Effector memory CD8-positive, alpha-beta T cell (primary cell): ENCODE measurements at regions not wholly inside any gene's neighbourhood (a gene's known extent, or its start where the extent isn't known, plus 50 kb on each side); places are given as distances from the start of the nearest gene placed in this dataset.

ENCODE experiments used
- ATAC-seq: fragments of 150-1000 bp; cut with Tn5 transposase; replicated peaks from 2 replicates; pipeline ENCODE4 v1.10.0; 2021; ENCODE audit warnings: mild to moderate bottlenecking, moderate library complexity
- DNase-seq, 3 experiments: peaks; one replicate each; pipeline ENCODE4 v3.0.0; 2021
- H3K27ac Mint-ChIP-seq, 2 donors: one replicate each; pipeline ENCODE4 v1.8.0; 2022; ENCODE audit warnings: mild to moderate bottlenecking in 2 of 2, mixed read lengths in 2 of 2, moderate library complexity in 2 of 2
- H3K27me3 Mint-ChIP-seq, 2 donors: one replicate each; pipeline ENCODE4 v1.8.0; 2022; ENCODE audit warnings: mixed read lengths in 2 of 2
- H3K36me3 Mint-ChIP-seq: one replicate; pipeline ENCODE4 v1.8.0; 2022; ENCODE audit warnings: mild to moderate bottlenecking, moderate library complexity, mixed read lengths; ENCODE audit not compliant: insufficient read depth
- H3K4me1 Mint-ChIP-seq, 2 donors: one replicate each; pipeline ENCODE4 v1.8.0; 2022; ENCODE audit warnings: low read depth in 2 of 2, mixed read lengths in 2 of 2
- H3K4me3 Mint-ChIP-seq, 2 donors: one replicate each; pipeline ENCODE4 v1.8.0; 2022; ENCODE audit warnings: mild to moderate bottlenecking in 2 of 2, mixed read lengths in 2 of 2, moderate library complexity in 2 of 2
- H3K9me3 Mint-ChIP-seq, 2 donors: one replicate each; pipeline ENCODE4 v1.8.0; 2022; ENCODE audit warnings: mixed read lengths in 2 of 2

DNA sequence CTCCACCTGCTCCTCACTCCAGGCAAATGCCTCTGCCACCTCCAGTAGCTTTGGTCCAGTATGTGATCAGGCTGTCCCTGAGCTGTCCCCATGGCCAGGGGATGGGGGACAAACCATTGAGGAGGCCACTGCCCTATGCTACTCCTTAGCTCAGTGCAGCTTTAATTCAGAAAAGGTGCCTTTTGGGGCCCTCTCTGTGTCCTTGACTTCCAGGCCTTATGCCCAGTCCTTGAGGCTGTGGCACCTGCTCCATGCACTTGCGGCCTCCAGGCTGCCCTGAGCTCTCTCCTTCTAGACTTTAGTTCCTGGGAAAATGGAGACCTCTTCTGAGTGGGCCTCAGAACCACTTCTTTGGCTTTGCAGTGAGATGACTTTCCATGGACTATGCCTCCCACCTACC is 650.8 kb upstream of the CELF2 start:
- Mint-ChIP-seq H3K4me3 (no peak overlapping the region), H3K9me3 (no peaks in the 10 kb centered on the region)
- no peak for ATAC-seq

DNA sequence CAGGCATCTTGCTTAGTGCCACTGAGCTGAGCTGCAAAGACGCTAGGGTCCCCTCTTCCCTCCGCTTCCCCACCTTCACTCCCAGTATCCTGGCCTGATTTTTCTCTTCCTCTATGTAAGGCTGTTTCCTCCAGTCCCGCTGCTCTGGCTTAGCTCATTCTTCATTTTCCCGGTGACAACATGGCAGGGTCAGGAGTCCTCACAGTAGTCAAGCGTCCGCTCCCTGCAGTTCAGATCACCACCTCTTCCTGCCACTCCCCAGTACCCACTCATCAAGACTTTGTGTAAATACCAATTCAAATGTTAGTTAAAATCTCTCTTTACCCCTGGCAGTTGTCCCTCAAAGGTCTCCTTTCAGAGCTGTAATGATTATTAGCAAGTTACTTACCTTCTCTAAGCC is 650.4 kb upstream of the CELF2 start:
- H3K27me3 Mint-ChIP-seq: peaks cover 5 to 9% of the 10 kb centered on the region in 2 donors
- H3K4me3 Mint-ChIP-seq: no peak overlapping the region
- no peak overlapping the region for H3K27ac Mint-ChIP-seq
- ATAC-seq: no peak
- H3K9me3 Mint-ChIP-seq: no peaks in the 10 kb centered on the region
- H3K36me3 Mint-ChIP-seq: no peaks in the 10 kb centered on the region
- no peak for DNase-seq
- no peaks in the 10 kb centered on the region for H3K4me1 Mint-ChIP-seq

More for the DNA sequence above, 650.8 kb upstream of the CELF2 start:
- H3K36me3 Mint-ChIP-seq: no peaks in the 10 kb centered on the region
- H3K27me3 Mint-ChIP-seq: peaks cover 5 to 9% of the 10 kb centered on the region in 2 donors
- DNase-seq: no peak
- no peaks in the 10 kb centered on the region for H3K4me1 Mint-ChIP-seq
- no peak overlapping the region for H3K27ac Mint-ChIP-seq

DNA sequence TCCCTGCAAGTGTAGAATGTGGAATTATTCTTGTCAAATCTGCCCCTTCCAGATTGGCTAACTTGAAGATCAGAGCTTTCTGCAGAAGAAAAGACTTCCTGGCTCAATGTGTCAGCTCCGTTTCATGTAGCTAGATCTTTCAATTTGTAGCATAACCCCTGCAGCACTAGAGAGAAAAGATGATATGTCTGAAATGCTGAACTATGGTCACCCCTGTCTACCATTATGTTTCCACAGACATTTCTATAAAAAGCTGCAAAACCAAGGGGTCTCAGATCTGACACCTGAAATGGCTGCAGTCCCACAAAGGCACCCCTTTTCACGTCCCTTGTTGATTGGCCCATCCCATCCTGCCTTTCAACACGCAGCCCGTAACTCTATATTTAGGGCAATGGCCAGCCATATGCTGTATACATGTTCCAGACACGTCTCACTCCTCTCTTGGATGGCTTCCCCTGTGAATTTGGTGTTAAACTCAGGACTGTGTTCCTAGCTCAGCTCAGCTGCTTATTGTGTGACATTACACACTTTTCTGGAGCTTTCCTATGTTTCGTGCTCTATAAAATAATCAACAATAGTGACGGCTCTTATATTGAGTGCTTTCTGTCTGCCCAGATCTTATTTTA is 648.6 kb upstream of the CELF2 start:
- peaks cover 0 to 5% of the 10 kb centered on the region in 2 donors for H3K9me3 Mint-ChIP-seq
- ATAC-seq (no peak), DNase-seq (no peak)
- H3K4me1 Mint-ChIP-seq: no peaks in the 10 kb centered on the region
- no peak overlapping the region for H3K4me3 Mint-ChIP-seq
- H3K36me3 Mint-ChIP-seq: no peaks in the 10 kb centered on the region
- peaks cover 9 to 10% of the 10 kb centered on the region in 2 donors for H3K27me3 Mint-ChIP-seq
- H3K27ac Mint-ChIP-seq: no peak overlapping the region

DNA sequence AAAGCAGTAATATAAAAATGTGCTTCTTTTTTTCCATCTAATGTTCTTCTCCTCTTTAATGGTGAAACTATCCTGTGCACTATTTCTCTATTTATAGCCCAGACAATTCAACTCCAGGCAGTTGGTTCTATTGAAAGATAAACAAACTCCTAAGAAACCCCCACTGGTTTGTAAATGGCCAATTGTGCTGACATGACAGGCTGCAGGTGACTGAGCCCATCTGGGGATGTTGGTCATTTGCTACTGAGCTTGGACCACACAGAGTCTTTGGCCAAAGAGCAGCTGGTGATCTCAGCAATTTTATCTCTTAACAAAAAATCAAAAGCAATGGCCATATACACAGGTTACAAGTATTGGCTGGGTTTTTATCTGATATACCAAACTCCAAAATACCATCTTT is 631.8 kb upstream of the CELF2 start:
- Mint-ChIP-seq H3K4me1 (no peaks in the 10 kb centered on the region), H3K27ac (no peak overlapping the region), H3K9me3 (no peaks in the 10 kb centered on the region), H3K27me3 (no peaks in the 10 kb centered on the region), H3K36me3 (no peaks in the 10 kb centered on the region), H3K4me3 (no peak overlapping the region)
- no peak for ATAC-seq
- DNase-seq: no peak

DNA sequence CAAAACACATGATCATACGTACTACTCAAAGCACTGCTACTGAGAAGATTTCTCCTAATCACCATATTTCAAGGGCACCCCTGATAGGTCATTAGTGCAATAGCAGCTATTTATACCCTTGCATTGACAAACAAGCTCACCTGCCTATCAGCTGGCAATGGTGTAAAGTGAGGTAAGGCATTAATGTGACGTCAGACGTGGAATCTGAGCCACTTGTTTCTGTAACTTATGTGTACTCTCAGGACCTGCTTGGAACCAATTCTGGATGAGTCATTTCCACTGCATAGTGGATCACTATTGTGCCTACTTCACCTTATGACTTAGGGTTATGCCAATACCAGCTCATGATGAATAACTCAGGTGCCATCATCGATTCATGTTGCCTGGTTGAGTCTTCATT is 628.5 kb upstream of the CELF2 start:
- peaks cover 0 to 12% of the 10 kb centered on the region in 2 donors for H3K27me3 Mint-ChIP-seq
- H3K9me3 Mint-ChIP-seq: peaks cover 0 to 9% of the 10 kb centered on the region in 2 donors
- no peaks in the 10 kb centered on the region for H3K4me1 Mint-ChIP-seq
- no peaks in the 10 kb centered on the region for H3K36me3 Mint-ChIP-seq
- ATAC-seq (no peak), DNase-seq (no peak)
- H3K4me3 Mint-ChIP-seq: no peak overlapping the region
- H3K27ac Mint-ChIP-seq: no peak overlapping the region

DNA sequence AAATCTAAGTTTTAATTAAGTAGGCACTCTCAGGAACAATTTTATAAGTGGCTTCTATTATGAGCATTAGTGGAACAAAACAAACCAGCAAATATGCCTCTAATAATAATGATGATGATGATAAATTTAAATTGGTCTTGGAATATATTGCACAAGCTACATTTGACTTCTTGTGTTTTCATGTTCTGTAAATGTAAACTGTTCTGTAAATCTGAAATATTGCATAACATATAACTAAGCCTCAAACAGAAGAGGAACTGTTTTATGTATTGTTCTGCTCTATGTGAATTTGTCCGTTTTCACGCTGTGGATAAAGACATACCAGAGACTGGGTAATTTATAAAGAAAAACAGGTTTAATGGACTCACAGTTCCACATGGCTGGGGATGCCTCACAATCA is 625.2 kb upstream of the CELF2 start:
- H3K4me3 Mint-ChIP-seq: no peak overlapping the region
- no peak for DNase-seq
- H3K4me1 Mint-ChIP-seq: no peaks in the 10 kb centered on the region
- H3K27ac Mint-ChIP-seq: no peak overlapping the region
- H3K27me3 Mint-ChIP-seq: peaks cover 0 to 12% of the 10 kb centered on the region in 2 donors
- ATAC-seq: no peak
- H3K9me3 Mint-ChIP-seq: peaks cover 2 to 9% of the 10 kb centered on the region in 2 donors
- no peaks in the 10 kb centered on the region for H3K36me3 Mint-ChIP-seq

DNA sequence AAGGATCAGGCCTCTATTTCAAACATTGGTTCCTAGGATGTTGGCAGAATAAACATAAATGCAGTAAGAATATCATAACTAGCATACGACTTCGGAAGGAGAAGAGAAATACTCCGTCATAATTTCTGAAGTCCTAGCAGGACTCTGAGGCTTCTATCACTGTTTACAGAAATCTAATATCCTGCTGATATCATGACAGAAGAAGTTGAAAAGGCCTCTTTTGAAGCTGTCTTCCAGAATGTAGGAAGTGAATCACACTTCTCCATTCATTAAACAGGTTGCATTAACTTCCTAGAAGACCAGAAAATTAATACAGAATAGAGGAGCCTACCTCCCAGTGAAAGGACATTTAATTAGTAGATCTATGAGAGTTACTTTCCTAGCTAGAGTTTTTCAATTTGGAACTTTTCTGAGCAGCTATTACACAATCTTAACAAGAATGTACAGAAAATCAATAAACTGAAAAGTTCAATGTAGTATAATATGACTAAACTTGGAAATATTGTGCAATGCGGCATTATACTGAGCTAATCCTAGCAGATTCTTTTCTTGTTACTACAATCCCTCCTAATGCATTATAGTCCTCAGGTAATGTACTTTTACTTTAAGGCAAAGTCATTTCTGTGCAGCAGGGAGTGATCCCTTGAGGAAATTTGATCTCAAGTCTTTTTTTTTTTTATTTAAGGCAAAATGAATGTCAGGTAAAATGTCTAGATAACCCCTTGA is 622.6 kb upstream of the CELF2 start:
- peaks cover 0 to 12% of the 10 kb centered on the region in 2 donors for H3K27me3 Mint-ChIP-seq
- no peak overlapping the region for H3K4me3 Mint-ChIP-seq
- no peaks in the 10 kb centered on the region for H3K36me3 Mint-ChIP-seq
- H3K9me3 Mint-ChIP-seq: peaks cover 2 to 9% of the 10 kb centered on the region in 2 donors
- DNase-seq (no peak), ATAC-seq (no peak)
- no peaks in the 10 kb centered on the region for H3K4me1 Mint-ChIP-seq
- no peak overlapping the region for H3K27ac Mint-ChIP-seq

DNA sequence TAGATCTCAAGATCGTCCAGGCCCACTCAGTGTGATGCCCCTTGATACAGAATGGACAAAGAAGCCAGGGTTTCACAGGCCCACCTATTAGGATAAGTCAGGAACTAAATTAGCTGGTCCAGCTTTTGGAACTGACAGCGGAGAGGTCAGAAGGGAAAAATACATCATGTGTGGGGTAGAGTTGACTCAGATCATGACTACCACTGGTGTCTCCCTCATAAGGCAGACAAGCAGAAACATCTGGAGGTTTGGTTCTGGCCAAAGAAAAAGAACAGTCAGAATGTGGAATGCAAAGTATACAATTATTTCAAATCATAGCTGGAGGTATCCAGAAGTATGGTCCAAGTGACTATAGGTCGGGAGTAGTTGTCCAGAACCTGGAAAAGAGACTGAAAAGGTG is 621.1 kb upstream of the CELF2 start:
- H3K27me3 Mint-ChIP-seq: peaks cover 0 to 12% of the 10 kb centered on the region in 2 donors
- H3K9me3 Mint-ChIP-seq: peaks cover 2 to 9% of the 10 kb centered on the region in 2 donors
- no peak overlapping the region for H3K4me3 Mint-ChIP-seq
- ATAC-seq: no peak
- H3K27ac Mint-ChIP-seq: no peak overlapping the region
- no peak for DNase-seq
- H3K36me3 Mint-ChIP-seq: no peaks in the 10 kb centered on the region
- H3K4me1 Mint-ChIP-seq: no peaks in the 10 kb centered on the region

DNA sequence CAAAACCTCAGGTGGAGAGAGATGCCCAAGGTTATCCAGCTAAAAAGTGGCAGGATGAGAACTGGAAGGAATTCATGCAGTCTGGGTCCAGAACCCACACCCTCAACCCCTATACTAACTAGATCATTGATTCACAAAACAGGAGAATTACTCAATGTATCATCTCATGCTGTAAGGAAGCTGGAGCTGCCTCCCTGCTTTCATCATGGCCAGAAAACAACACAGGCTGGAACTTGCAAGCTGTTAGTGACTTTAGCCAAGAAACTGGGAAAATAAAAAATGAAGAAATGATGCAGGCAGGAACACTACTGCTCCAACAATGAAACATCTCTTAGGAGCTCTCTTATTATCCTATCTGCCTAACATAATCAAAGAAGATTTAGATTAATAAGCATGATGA is 619.8 kb upstream of the CELF2 start:
- Mint-ChIP-seq H3K4me3 (no peak overlapping the region), H3K27ac (no peak overlapping the region), H3K4me1 (no peaks in the 10 kb centered on the region)

DNA sequence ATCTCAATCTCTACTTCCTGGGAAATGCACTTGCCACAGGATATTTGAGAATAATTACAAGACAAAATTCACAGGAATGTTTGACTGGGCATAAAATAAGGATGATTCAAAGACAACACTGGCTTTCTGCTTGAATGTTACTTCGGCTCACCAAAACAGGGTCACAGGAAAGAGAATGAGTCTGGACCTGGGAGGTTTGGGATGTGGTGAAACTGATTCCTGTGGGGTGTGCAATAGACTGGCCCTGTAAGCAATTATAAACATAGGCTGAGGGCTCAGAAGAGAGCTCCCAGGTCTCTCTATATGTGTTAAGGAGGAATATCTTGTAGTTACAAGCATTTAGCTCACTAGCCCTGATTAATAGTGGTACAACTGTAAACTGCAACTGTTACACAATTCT is 613.9 kb upstream of the CELF2 start:
- Mint-ChIP-seq H3K9me3 (no peaks in the 10 kb centered on the region), H3K4me1 (no peaks in the 10 kb centered on the region), H3K36me3 (no peaks in the 10 kb centered on the region), H3K4me3 (no peak overlapping the region), H3K27ac (no peak overlapping the region), H3K27me3 (no peaks in the 10 kb centered on the region)
- ATAC-seq (no peak), DNase-seq (no peak)

More for the DNA sequence above, 619.8 kb upstream of the CELF2 start:
- Mint-ChIP-seq H3K36me3 (no peaks in the 10 kb centered on the region), H3K27me3 (peaks cover 0 to 7% of the 10 kb centered on the region in 2 donors), H3K9me3 (peaks cover 2 to 6% of the 10 kb centered on the region in 2 donors)
- ATAC-seq (no peak), DNase-seq (no peak)

DNA sequence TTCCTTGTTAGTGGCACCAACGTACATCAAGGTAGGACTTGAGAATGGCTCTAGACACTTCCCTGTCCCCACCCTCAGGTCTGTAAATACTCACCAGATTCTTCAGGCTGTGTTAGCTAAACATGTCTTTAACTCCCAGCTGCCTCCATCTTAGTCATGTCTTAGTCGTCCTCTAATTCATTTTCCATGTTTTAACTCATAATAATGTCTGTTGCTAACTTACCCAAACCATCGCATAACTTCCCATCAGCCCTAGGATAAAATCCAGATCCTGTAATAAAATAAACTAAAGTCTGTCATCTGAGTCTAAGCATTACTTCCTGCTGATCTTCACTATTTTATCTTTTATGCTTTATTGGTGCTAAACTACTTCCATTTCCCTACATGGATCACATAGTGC is 600.0 kb upstream of the CELF2 start:
- DNase-seq: no peak
- no peak for ATAC-seq
- no peaks in the 10 kb centered on the region for H3K4me1 Mint-ChIP-seq
- peaks cover 0 to 13% of the 10 kb centered on the region in 2 donors for H3K9me3 Mint-ChIP-seq
- H3K27ac Mint-ChIP-seq: no peak overlapping the region
- no peaks in the 10 kb centered on the region for H3K36me3 Mint-ChIP-seq
- no peak overlapping the region for H3K4me3 Mint-ChIP-seq
- H3K27me3 Mint-ChIP-seq: no peaks in the 10 kb centered on the region

DNA sequence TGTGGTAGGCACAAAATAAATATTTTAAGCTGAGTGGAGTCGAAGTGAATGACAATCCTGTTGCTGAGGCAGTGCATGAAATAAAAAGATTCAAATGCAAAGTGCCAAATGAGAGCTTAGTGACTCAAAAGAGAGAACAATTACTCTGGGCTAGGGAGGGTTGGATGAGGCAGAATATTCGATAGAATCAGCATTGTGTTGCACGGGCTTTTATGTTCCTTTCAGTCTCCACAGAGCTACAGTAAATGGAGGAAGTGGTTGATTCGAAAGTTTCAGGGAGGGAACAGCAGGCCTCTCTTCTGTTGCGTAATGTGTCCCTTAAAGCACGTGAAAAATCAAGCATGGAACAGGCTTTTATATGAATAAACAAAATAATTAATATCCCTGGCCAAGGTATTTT is 599.3 kb upstream of the CELF2 start:
- H3K4me1 Mint-ChIP-seq: no peaks in the 10 kb centered on the region
- peaks cover 0 to 13% of the 10 kb centered on the region in 2 donors for H3K9me3 Mint-ChIP-seq
- no peak for DNase-seq
- H3K4me3 Mint-ChIP-seq: no peak overlapping the region
- ATAC-seq: no peak
- H3K36me3 Mint-ChIP-seq: no peaks in the 10 kb centered on the region
- no peaks in the 10 kb centered on the region for H3K27me3 Mint-ChIP-seq
- no peak overlapping the region for H3K27ac Mint-ChIP-seq

DNA sequence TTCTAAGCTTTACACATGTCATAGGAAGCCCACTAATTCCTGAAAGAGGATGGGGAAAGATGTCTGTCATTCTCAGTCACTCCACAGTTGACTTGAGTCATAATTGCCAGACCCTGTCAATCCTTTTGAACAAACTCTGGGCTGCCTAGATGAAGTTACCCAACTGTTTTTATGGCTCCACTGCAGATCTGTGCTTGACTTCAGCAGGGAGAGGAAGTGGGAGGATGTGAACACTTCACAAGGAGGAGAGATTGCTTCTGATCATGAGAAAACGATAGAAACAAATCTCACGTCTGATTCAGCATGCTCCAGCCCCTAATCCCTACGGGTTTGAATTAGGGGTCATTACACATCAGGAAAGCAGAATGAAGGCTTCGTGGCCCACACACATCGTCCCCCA is 596.6 kb upstream of the CELF2 start:
- Mint-ChIP-seq H3K9me3 (peaks cover 0 to 13% of the 10 kb centered on the region in 2 donors), H3K27me3 (no peaks in the 10 kb centered on the region), H3K4me1 (no peaks in the 10 kb centered on the region), H3K27ac (no peak overlapping the region), H3K36me3 (no peaks in the 10 kb centered on the region), H3K4me3 (no peak overlapping the region)
- ATAC-seq (no peak), DNase-seq (no peak)

DNA sequence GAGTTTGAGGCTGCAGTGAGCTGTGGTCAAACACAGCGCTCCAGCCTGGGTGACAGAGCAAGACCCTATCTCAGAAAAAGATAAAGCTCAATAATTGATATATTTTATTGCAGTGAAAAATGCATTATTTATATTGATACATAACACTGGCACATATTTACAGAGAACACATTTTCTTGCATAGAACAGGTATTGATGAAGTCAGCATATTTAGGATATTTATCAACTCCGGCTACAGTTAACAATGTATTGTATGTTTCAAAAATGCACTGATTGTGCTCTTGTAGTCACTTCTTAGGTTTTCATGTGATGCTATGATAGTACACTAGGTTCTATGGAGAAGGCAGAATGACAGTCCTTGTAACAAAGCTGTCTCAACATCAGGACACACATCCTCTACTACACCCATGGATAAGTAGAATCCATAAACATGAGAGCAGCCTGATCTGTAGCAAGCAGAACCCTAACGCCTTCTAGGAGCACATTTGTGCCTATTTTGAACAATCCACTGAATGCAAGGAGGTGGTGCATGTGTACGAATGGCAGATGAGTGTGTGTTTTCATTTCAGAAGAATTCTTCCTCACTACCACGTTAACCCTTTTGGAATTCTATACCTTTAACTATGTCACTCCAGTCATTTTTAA is 586.1 kb upstream of the CELF2 start:
- Mint-ChIP-seq H3K9me3 (peaks cover 6% of the 10 kb centered on the region in 2 donors), H3K27ac (no peak overlapping the region), H3K27me3 (no peaks in the 10 kb centered on the region), H3K4me3 (no peak overlapping the region), H3K4me1 (no peaks in the 10 kb centered on the region), H3K36me3 (no peaks in the 10 kb centered on the region)
- DNase-seq (no peak), ATAC-seq (no peak)
